ENCODE measurements at regions not wholly inside any gene's neighbourhood (a gene's known extent, or its start where the extent isn't known, plus 50 kb on each side); places are given as distances from the start of the nearest gene placed in this dataset.

GRCh38 chr1:193309936-193310475 is 123.6 kb upstream of the B3GALT2 start:
- H3K9me2 ChIP-seq (replicated peaks; ENCODE audit: low read depth, low read length): no peaks in the 10 kb centered on the region
- H3K9me3 ChIP-seq (ENCODE audit: insufficient read depth, low read depth, low read length): no peaks in the 10 kb centered on the region
- H2AFZ ChIP-seq (ENCODE audit: low read length): no peak overlapping the region
- peaks cover 3% of the 10 kb centered on the region for H3K27me3 ChIP-seq (ENCODE audit: insufficient read depth, low read length, poor library complexity, severe bottlenecking)
- no peak overlapping the region for H3K4me3 ChIP-seq (ENCODE audit: low read length, poor library complexity, severe bottlenecking)
- H3K4me2 ChIP-seq (ENCODE audit: low read depth, low read length, poor library complexity, severe bottlenecking): peak overlapping the region; percentile 8
- H3F3A ChIP-seq (ENCODE audit: low read depth): no peaks in the 10 kb centered on the region
- peaks cover 6% of the 10 kb centered on the region for H3K4me1 ChIP-seq (ENCODE audit: insufficient read depth, low read length, poor library complexity, severe bottlenecking)
- H3K79me2 ChIP-seq (ENCODE audit: insufficient read depth, low read length): no peaks in the 10 kb centered on the region
- no peaks in the 10 kb centered on the region for H4K20me1 ChIP-seq (ENCODE audit: insufficient read depth, low read length, poor library complexity, severe bottlenecking)
- TF ChIP-seq, protein P1, sequence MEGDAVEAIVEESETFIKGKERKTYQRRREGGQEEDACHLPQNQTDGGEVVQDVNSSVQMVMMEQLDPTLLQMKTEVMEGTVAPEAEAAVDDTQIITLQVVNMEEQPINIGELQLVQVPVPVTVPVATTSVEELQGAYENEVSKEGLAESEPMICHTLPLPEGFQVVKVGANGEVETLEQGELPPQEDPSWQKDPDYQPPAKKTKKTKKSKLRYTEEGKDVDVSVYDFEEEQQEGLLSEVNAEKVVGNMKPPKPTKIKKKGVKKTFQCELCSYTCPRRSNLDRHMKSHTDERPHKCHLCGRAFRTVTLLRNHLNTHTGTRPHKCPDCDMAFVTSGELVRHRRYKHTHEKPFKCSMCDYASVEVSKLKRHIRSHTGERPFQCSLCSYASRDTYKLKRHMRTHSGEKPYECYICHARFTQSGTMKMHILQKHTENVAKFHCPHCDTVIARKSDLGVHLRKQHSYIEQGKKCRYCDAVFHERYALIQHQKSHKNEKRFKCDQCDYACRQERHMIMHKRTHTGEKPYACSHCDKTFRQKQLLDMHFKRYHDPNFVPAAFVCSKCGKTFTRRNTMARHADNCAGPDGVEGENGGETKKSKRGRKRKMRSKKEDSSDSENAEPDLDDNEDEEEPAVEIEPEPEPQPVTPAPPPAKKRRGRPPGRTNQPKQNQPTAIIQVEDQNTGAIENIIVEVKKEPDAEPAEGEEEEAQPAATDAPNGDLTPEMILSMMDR (conservative IDR thresholded peaks at IDR 0.05; ENCODE audit: low read length): no peak
- TF ChIP-seq EZH2phosphoT487 (IDR thresholded peaks at IDR 0.05; ENCODE audit: borderline replicate concordance): no peak
- H3K9ac ChIP-seq (ENCODE audit: low read depth, low read length, poor library complexity, severe bottlenecking): no peak overlapping the region
- no peaks in the 10 kb centered on the region for H3K36me3 ChIP-seq (ENCODE audit: insufficient read depth, low read length)

DNA sequence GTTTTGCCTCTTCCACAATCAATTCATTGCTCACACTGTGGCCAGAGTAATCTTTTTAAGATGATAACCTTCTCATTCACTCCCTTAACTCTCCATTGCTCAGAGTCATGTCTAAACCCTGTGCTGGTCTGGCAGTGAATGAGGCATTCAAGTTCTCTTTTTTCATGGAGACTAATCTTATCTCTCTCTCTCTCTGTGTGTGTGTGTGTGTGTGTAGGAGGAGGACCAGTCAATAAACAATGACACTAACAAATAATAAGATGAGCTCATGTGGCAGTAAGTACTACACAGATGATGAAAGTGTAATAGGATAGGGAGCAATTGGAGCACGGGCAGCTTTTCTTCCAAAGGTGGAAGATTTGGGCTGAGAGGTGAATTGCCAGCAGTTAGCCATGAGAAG is 122.0 kb upstream of the B3GALT2 start:
- H3K27me3 ChIP-seq (ENCODE audit: insufficient read depth, low read length, poor library complexity, severe bottlenecking): peaks cover 3% of the 10 kb centered on the region
- H3K4me3 ChIP-seq (ENCODE audit: low read length, poor library complexity, severe bottlenecking): no peak overlapping the region
- H4K20me1 ChIP-seq (ENCODE audit: insufficient read depth, low read length, poor library complexity, severe bottlenecking): no peaks in the 10 kb centered on the region
- no peak for TF ChIP-seq EZH2phosphoT487 (IDR thresholded peaks at IDR 0.05; ENCODE audit: borderline replicate concordance)
- TF ChIP-seq, protein P1 (conservative IDR thresholded peaks at IDR 0.05; ENCODE audit: low read length): no peak
- no peaks in the 10 kb centered on the region for H3K79me2 ChIP-seq (ENCODE audit: insufficient read depth, low read length)
- peaks cover 6% of the 10 kb centered on the region for H3K4me1 ChIP-seq (ENCODE audit: insufficient read depth, low read length, poor library complexity, severe bottlenecking)
- H3K9me2 ChIP-seq (replicated peaks; ENCODE audit: low read depth, low read length): no peaks in the 10 kb centered on the region
- H3K9ac ChIP-seq (ENCODE audit: low read depth, low read length, poor library complexity, severe bottlenecking): no peak overlapping the region
- no peak overlapping the region for H2AFZ ChIP-seq (ENCODE audit: low read length)
- H3F3A ChIP-seq (ENCODE audit: low read depth): no peaks in the 10 kb centered on the region
- no peaks in the 10 kb centered on the region for H3K9me3 ChIP-seq (ENCODE audit: insufficient read depth, low read depth, low read length)
- H3K4me2 ChIP-seq (ENCODE audit: low read depth, low read length, poor library complexity, severe bottlenecking): no peak overlapping the region
- no peaks in the 10 kb centered on the region for H3K36me3 ChIP-seq (ENCODE audit: insufficient read depth, low read length)

- H2AFZ ChIP-seq (ENCODE audit: low read length): no peak overlapping the region
- H3F3A ChIP-seq (ENCODE audit: low read depth): no peaks in the 10 kb centered on the region
- peaks cover 3% of the 10 kb centered on the region for H3K27me3 ChIP-seq (ENCODE audit: insufficient read depth, low read length, poor library complexity, severe bottlenecking)
- no peaks in the 10 kb centered on the region for H3K9me3 ChIP-seq (ENCODE audit: insufficient read depth, low read depth, low read length)
- H3K4me2 ChIP-seq (ENCODE audit: low read depth, low read length, poor library complexity, severe bottlenecking): no peak overlapping the region
- no peaks in the 10 kb centered on the region for H4K20me1 ChIP-seq (ENCODE audit: insufficient read depth, low read length, poor library complexity, severe bottlenecking)
- no peak overlapping the region for H3K9ac ChIP-seq (ENCODE audit: low read depth, low read length, poor library complexity, severe bottlenecking)
- H3K4me1 ChIP-seq (ENCODE audit: insufficient read depth, low read length, poor library complexity, severe bottlenecking): peaks cover 6% of the 10 kb centered on the region
- 0 out of 2 replicates have a peak, but pooled peaks cover 4% of the 10 kb centered on the region for H3K9me2 ChIP-seq (replicated peaks; ENCODE audit: low read depth, low read length)
- H3K4me3 ChIP-seq (ENCODE audit: low read length, poor library complexity, severe bottlenecking): no peak overlapping the region
- H3K36me3 ChIP-seq (ENCODE audit: insufficient read depth, low read length): no peaks in the 10 kb centered on the region
- TF ChIP-seq, protein P1 (conservative IDR thresholded peaks at IDR 0.05; ENCODE audit: low read length): no peak
- TF ChIP-seq EZH2phosphoT487 (IDR thresholded peaks at IDR 0.05; ENCODE audit: borderline replicate concordance): no peak
- H3K79me2 ChIP-seq (ENCODE audit: insufficient read depth, low read length): no peaks in the 10 kb centered on the region
Measured at GRCh38 chr1:193306430-193306829, 120.0 kb upstream of the B3GALT2 start.

Data from Loucy (cell line).